NCI-H510A treated with DMSO at 0.1 percent for 48 hours (cell line): ENCODE measurements at regions not wholly inside any gene's neighbourhood (a gene's known extent, or its start where the extent isn't known, plus 50 kb on each side); places are given as distances from the start of the nearest gene placed in this dataset.
"Not testable (repeated sequence)": the region's sequence is repeated elsewhere in the genome, so short reads cannot be mapped to it uniquely, and the experiment has no call there.

Experiments used
- DNase-seq: peaks from one replicate; lab custom pipeline; 2025; lab: John Stamatoyannopoulos, UW

DNA sequence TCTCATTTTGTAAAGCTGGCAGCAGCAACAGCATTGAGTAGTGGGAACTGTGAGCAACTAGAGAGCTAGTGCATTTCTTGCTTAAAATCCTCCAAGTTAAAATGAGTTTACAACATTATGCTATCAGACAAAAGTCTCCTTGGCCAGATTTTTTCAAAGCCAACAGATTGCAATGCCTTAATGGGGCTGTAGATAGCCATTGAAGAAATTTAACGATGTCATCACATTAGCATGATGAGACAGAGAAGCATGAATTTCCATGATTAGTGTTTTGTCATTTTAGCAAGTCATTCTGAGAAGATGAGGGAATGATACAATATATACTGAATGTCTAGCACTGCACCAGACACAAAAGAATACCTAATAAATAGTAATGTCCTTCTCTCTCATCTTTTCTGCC, 307.5 kb upstream of the REG3G start:
- DNase-seq: no peak

DNA sequence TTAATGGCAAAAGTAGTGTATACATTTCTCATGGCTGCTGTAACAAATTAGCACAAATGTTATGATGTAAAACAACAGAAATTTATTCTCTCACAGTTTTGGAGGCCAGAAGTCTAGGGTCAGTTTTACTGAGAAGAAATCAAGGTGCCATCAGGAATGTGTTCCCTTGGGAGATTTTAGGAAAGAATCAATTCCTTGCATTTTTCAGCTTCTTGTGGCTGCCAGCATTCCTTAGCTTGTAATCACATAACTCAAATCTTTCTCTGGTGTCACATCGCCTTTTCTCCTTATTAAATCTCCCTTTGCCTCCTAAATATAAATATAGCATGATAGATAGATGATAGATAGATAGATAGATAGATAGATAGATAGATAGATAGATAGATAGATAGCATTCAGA, 307.0 kb upstream of the REG3G start:
- DNase-seq: no peak

DNA sequence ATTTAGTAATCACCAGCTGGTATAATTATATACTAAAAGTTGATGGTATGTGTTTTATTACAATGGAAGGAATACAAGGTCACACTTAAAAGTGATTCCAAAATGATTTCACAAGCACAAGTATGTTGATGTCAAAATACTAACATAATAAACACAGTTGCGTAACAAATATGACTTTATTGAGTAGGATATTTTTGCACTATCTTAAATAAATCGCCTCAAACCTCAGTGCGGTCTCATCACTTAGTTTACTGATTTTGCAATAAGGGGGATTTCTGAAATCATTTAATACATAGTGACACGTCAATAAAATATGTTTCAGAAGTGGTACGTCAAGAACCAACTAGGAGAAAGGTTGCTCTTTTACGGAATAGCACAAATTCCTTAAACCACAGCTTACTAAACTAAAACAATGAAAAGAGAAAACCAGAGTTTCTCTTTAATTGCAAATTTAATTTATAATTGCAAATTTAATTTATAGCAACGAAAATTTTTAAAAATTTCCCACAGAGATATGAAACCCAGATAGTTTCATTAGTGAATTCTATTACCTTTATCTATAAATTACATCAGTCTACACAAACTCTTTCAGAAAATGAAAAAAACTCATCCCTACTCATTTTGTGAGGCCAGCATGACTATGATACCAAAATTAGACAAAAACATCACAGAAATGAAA, 304.0 kb upstream of the REG3G start:
- no peak for DNase-seq

DNA sequence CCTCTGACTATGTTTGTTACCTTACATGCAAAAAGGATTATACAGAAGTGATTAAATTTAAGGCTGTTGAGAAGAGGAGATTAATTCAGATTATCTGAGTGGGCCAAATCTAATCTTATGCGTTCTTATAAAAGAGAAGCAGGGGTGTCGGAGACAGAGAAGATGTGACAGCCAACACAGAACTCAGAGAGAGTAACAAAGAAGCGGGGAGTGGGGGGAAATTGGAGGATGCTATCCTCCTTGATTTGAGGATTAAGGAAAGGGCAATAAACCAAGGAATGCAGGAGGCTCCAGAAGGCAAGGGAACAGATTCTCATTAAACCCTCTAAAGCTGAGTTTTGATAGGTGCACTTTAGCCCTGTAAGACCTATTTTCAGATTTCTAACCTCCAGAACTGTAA, 291.3 kb upstream of the REG3G start:
- no peak for DNase-seq

DNA sequence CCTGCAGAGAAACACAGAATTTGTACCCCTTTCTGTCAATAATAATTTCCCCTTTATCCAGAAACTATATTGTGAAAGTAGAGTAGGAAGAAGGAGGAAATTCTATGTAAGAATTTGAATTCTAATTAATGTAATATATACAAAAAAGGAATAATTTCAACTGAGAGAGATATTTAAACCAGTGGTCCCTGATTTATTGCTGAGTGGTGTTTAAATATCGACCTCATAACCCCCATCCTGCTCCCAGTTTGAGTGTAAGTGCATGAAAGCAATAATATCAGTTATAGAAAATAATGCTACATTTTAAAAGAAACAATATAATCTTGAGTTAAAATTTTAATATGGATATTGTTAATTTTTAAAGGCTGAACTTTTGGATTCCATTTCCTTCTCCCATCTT, 286.2 kb upstream of the REG3G start:
- no peak for DNase-seq

DNA sequence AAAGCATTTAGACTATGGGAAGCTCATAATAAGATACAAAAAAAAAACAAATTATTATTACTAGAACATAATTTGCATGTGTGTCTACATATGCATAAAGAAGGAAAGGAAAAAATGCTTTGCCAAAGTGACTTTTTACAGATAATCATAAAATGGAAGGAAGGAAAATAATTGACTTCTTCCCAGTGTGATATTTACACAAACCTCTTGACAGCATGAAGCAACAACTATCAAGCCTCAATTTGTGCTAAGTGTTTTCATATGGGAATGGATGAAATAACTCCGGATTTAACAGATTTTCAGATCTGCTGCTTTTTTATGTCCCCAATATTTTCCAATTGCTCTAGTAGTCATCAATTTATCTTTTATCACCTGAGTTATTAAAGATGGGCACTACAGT, 275.9 kb upstream of the REG3G start:
- no peak for DNase-seq

DNA sequence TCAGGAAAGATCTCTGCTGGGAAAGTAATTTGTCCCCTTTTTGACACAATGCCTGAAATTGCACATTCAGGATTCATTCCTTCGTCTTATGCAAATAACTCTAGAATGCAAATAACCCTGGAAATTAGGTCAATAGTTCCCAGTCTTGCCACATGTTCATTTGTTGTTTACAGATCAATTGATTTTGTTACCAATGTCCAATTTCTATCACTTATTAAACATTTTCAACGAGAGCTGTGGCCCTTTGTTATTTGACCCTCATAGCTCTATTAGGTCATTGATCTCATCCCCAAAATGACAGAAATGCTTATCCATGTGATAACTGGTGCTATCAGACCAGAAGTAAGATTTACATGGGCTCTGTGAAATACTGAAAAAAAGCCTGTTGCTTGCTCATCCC, 275.3 kb upstream of the REG3G start:
- DNase-seq: no peak

DNA sequence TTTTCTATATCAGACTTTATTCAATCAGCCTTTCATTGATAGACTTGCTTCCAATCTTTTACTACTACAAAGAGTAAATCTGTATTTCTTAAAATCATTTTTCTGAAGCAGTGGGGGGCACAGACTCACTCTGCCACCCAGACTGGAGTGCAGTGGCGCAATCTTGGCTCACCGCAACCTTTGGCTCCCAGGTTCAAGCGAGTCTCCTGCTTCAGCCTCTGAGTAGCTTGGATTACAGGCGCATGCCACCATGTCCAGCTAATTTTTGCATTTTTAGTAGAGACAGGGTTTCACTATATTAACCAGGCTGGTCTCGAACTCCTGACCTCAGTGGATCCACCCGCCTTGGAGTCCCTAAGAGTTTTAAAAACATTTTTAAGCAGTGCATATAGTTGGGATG, 270.6 kb upstream of the REG3G start:
- no peak for DNase-seq

DNA sequence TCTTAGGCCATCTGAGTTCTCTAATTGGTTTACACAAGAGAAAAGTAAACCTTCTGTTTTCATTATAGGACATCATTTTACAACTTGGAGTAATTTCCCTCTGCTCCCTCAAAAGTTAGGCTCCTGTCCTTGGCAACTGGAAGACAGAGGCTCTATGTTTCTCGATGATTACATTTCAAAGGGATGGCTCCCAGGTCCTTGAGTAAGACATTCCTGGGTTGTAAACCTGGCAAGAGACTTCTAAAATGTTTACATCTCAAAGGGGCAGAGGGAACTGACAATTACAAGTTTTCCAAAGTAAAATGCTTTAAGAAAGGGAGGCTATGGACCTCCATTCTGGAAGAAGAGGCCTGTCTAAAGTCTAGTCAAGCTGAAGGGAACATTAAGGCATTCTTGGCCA, 268.3 kb upstream of the REG3G start:
- DNase-seq: no peak

DNA sequence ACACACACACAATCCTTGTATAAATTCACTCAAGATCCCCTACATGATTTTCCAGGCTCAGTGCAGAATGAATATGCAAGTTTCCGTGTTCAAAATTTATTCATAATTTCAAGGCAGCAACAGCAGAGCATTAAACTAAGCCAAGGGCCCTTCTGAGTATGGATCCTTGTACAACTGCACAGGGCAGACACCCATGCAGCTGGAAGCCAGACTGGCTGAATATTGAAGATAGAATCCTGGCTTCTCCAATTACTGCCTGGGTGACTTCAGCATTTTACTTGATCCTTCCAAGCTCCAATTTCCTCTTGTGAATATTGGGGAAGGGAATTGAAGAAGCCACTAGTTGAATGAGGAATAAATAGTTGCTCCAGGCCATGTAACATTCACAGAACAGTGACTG, 267.9 kb upstream of the REG3G start:
- no peak for DNase-seq

DNA sequence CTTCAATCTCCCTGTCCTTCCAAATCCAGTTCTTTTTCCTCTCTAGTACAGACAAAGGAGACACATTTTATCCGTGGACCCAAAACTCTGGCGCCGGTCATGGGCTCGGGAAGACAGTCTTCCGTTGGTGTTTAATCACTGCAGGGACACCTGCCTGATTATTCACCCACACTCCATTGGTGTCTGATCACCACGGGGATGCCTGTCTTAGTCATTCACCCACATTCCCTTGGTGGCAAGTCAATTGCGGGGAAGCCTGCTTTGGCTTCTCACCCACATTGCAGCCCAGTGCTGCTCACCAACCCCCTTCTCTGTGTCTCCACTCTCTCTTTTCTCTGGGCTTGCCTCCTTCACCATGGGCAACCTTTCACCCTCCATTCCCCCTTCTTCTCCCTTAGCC, 266.7 kb upstream of the REG3G start:
- DNase-seq: not testable (repeated sequence)

DNA sequence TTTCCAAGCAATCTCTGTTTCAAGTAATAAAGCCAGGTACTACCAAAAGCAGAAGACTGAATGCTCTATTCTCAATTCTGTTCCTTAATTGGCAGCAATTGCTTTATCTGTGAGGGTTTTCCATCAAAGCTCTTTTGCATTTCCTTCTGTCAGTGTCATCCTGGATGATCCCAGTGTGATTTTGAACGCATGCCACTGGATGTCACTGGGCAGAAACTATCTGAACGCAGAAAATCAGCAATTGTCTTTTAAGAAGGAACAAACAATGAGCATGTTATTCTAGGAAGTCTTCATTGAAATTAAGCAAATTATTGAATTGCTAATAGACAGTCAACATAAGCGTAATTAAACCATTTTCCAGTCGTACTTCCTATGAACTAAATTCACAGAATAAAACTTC, 259.0 kb upstream of the REG3G start:
- DNase-seq: no peak

DNA sequence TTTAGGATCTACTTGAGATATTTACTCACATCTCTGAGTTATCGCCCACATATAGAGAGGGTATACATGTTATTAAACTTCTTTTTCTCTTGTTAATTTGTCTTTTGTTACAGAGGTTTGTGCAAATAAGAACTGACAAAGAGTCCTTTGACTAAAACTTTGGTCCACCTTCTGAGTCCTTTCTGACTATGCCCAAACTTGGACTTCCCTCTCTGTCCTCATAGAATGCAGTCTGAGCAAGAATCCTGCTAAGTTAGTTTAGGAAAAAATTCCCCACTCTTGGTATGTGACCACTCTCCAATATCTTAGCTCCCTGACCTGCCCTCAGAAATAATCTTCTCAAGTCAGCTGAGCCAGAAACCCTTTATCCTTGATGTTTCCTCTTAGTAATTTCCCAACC, 257.5 kb upstream of the REG3G start:
- no peak for DNase-seq

DNA sequence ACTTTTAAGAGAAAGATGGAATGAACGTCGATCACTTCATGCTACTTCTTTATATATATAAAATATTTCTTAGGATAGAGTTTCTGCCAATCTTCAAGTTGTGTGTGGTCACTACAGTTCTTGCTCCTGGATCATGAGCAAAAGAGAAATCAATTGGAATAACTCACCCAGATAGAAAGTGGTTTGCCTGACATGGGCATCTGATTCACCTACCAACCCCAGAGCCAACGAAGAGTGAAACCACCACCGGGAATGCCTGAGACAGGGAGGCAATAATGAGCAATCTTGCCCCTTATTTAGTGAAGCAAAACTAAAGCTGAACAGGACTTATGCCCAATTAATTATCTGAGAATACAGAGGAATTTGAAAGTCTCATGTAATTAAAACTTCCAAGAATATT, 250.2 kb upstream of the REG3G start:
- no peak for DNase-seq

DNA sequence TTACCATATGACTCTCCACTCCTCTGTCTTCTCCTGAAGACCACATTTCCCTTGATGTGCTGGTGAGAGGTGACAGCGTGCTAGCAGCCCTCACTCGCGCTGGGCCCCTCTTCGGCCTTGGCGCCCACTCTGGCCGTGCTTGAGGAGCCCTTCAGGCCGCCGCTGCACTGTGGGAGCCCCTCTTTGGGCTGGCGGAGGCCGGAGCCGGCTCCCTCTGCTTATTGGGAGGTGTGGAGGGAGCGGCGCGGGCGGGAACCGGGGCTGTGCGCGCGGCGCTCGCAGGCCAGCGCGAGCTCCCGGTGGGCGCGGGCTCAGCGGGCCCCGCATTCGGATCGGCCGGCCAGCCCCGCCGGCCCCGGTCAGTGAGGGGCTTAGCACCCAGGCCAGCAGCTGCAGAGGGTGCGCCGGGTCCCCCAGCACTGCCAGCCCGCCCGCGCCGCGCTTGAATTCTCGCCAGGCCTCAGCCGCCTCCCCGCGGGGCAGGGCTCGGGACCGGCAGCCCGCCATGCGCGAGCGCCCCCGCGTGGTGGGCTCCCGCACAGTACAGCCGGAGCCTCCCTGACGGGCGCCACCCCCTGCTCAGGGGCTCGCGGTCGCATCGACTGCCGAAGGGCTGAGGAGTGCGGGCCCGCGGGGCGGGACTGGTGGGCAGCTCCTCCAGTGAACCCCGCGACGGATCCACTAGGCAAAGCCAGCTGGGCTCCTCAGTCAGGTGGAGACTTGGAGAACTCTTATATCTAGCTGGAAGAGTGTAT, 246.6 kb upstream of the REG3G start:
- no peak for DNase-seq

DNA sequence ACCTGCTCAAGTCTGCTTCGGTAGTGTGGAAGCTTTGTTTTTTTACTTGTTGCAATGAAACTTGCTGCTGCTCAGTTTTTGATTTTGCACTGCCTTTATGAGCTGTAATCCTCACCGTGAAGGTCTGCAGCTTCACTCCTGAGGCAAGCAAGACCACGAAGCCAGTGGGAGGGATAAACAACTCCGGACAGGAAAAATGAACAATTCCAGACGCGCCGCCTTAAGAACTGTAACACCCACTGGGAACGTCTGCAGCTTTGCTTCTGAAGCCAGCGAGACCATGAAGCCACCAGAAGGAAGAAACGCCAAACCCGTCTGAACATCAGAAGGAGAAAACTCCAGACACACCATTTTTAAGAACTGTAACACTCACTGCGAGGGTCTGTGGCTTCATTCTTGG, 245.7 kb upstream of the REG3G start:
- DNase-seq: no peak

DNA sequence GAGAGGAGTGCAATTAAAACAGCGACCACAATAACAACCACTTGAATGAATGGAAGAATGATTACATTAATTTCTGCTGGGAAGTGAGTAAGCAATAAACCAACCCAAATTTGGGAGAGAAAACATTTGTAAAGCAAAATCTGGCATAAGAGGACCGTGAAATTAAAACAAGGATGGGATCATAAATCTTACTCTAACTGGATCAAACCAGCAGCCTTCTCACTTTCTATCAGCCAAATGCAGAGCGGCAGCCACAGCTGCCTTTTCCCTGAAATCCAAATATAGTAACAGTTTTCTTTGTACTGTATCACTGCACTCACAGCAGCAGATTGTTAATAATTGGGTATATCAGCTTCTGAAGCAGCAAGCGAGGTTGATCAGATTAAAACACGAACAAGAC, 245.2 kb upstream of the REG3G start:
- DNase-seq: peak; percentile 36

DNA sequence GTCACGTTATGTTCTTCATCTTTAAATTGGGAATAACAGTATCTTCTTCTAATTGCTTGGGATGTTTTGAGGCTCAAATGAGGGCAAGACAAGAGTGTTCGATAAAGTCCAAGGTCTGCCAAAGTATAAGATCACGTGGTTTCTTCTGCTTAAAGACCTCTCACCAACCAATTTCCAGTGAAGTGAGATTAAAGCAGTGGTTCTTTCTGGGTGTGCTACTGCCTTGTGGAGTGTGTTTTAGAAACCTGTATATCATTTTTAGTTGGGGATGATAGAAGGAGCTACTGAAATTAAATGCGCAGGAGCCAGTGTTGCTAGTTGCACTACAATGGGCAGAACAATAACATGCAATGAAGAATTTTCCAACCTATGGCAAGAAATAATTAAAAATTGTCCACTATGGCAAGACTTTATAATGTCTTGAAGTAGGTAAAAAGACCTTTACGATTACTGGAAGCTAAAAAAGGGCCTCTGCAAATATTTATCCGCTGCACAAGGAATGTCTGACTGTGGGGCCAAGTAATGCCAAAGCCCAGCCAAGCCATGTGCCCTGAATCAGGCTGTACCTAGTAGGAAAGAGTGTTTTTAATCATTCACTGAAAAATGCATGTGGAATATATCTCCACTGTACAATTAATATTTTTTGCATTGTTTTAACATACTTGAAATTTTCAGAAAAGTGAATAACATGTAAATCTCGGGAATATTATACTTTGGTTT, 244.5 kb upstream of the REG3G start:
- no peak for DNase-seq

DNA sequence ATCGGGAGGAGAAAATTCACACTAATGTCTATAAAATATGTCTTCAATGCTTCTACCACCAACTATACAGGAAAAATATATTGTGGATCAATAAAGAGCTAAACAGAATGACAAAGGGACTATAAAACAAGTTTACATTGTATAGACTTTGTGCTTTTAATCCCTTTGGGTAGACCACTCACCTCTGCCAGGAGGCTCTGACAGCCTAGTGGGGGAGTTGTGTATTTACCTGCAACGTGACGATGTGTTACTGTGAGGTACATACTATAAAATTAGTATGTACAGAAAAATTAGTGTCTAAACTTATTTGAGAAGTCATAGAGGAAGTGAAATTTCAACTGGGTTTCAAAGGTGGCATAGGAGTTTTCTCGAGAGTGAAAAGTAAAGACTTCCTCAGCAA, 243.3 kb upstream of the REG3G start:
- no peak for DNase-seq

DNA sequence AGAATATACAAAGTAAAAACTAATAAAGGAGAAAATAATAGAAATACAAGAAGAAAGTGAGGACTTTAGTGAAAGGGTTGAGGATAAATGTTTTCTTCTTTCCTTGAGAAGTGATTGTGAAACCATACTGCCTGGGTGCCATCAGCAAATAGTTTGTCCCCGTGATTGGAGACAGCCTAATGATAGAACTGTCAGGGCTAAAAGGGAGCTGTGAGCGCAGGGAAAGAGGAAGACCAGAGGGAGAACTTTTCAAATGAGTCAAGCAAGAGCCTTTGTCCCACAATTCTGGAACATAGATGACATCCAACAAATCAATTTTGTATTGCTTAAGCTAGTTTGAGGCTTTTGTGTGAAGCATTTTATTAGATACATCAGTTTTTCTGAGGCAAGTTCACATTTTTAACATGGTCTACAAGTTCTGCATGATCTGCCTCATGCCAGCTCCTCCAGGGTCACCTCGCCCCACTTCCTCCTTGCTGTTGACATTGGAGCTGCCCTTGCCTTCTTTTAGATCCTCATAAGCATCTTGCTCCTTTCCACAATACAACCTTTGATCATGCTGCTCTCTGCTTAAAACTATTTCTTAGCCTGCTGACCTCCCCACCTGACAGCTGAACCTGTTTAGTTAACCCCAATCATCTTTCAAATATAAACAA, 213.4 kb upstream of the REG3G start:
- DNase-seq: no peak

DNA sequence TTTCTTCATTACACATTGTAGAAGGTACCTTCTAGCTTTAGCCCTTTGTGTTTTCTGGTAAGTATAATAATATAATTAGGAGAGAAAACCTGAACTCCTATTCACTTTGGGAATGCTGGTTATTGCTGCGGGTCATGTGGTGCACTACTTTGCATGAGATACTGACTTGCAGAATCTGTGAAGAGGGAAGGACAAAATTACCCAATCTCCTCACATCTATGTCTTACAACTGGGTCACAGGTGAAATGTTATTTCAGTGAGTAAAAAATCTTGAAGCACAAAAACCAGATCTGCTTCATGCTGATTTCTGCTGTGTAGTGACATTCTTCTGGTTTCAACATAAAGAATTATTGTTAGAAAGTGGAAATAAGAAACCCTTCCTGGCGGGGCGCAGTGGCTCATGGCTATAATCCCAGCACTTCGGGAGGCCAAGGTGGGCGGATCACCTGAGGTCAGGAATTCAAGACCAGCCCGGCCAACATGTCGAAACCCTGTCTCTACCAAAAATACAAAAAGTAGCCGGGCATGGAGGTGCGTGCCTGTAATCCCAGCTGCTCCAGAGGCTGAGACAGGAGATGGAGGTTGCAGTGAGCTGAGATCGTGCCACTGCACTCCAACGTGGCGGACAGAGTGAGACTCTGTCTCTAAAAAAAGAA, 211.0 kb upstream of the REG3G start:
- DNase-seq: no peak

DNA sequence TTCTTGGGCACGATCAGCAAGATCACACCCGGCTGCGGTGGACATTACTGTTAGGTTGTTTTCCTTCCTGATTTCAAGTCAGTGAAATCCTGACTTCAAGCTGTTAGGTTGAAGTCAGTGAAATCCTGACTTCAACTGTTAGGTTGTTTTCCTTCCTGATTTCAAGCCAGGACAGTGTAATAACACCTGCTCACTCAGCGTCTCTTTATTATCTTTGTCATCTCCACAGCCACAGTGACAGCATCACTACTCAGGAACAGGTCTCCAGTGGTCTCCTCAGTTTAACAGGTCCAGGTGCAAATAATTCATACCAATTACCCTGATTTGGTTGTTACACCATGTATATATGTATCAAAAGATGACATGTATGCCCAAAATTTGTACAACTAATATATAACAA, 208.1 kb upstream of the REG3G start:
- DNase-seq: no peak
